ENCODE measurements at regions not wholly inside any gene's neighbourhood (a gene's known extent, or its start where the extent isn't known, plus 50 kb on each side); places are given as distances from the start of the nearest gene placed in this dataset.
"Not testable (repeated sequence)": the region's sequence is repeated elsewhere in the genome, so short reads cannot be mapped to it uniquely, and the experiment has no call there.

DNA sequence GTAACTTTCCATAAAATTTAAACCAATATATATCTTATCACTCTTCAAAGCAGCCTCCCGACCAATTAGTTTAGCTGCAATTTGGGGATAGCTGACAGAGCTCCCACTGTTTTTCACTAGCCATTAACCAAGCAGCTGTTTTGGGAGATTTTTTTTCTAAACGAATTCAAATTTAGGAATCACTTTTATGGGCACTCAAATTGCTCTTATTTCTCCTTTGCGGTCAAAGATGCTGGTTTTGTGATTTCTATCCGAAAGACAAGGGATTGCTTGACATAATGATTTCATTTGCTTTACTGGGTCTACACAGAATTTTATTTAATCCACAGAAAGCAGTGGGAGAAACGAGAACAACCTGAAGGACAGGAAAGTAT is 505.7 kb upstream of the IL12A start:
- no peak for DNase-seq

DNA sequence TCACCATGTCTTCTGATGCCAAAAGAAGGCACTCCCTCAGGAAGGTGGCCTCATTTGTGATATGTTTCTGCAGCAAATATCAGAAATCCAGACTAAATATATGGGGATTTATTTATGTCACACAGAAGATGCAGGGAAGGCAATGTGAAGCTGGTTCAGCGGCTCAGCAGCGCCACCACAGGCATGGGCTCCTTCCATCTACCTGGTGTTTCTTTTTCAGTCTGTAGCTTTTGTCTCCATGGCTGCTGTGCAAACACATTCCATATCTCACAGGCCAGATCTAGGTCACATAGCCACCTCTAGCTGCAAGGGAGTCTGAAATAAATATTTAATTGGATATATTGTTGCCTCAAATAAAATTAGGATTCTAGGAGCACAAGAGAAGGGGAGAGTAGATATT is 502.1 kb upstream of the IL12A start:
- DNase-seq = no peak

DNA sequence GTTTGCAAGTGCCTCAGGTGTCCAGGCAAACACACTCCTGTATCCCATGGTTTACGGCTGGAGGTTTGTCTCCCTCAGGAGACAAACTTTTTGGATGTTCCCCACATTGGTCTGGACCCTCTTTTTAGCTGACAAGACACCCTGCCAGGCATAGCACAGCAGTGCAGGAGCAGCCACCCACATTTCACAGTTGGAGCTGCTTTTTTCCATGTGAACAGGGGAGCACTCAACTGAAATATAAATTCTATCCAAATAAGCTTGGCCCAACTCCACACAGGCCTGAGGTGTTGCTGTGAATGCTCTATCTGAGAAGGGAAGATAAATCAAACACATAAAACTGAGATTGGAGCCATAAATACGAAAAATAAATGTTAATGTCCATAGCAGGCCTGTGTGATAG is 501.3 kb upstream of the IL12A start:
- no peak for DNase-seq

DNA sequence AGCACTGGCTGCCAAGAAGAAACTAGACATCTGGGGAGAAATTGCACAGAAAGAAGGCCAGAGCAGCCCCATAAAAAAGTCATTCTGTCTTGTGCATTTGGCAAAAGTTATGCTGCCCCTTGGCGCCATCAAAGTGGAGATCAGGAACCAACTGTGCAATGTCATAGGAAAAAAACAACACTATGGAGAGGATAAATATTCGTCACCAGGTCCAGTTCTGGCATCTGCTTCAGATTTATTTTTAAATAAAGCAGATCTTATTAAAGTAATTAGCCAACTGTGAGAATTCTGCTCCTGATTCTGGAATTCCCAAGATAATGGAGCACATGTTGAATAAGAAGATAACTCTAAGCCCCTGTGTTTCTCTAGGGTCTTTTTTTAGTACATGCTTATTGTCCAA is 500.0 kb upstream of the IL12A start:
- DNase-seq = no peak

DNA sequence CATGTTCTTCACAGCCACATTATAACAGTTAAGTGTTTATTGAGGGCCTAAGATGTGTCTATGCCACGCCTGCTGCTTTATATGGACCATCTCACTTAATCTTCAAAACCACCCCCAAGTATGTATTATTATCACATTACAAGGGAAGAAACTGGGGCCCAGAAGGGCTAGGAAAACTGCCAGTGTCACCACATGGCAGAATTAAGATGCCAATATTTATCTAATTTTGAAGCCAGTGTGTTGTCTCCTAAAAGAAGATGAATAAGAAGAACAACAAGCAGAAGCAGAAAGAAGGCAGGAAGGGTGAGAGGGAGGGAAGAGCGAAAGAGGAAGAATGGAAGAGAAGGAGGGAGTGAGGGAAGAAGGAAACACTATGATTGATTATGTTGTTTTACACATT is 491.3 kb upstream of the IL12A start:
- no peak for DNase-seq

DNA sequence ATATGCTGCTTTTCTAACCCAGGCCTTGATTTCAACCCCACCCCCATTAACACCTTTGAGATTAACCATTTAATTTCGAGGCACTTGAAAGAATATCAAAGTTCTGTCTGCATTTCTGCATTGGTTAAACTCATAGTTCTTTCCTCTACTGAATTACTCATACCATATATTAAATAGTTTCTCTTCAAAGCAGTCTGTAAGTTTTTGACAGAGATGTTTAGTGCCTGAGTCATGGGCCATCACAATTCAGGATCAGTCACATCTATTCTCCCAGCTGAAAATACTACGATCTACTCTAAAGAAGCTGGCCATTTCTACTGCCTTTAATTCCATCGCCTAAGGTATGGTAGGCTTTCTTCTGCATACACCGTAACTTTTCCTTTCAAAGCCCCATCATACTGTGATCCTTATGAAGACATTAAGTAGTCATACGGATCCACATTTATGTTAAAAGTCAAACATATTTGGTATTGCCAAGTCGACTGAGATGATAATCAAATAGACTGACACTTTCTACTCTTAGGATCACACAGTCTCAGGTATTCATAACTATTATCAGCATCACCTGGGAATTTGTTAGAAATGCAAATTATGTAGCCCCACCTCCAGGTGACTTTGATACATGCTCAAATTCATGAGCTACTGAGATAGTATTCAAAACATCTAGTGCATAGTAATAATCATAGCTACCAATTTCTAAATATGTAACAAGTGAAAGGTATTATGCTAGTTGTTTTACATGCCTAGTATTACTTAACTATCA is 489.4 kb upstream of the IL12A start:
- no peak for DNase-seq

DNA sequence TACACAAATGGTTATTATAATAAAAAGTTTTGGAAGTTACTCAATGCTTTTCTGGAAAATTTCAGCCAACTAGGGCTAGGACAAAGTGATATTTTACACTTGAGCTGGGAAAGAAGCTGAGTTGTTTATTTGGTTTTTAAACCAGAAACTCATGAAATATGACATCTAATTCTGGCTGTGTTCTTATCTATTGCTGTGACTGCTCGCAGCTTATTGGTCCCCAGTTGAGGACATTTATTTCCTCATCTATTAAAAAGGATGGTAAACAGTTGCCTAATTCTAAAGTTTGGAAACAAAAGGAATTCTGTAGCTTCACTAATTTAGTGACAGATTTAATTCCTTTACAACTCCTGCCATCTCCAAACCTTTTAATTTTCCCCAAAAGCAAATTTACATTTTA is 487.6 kb upstream of the IL12A start:
- no peak for DNase-seq

DNA sequence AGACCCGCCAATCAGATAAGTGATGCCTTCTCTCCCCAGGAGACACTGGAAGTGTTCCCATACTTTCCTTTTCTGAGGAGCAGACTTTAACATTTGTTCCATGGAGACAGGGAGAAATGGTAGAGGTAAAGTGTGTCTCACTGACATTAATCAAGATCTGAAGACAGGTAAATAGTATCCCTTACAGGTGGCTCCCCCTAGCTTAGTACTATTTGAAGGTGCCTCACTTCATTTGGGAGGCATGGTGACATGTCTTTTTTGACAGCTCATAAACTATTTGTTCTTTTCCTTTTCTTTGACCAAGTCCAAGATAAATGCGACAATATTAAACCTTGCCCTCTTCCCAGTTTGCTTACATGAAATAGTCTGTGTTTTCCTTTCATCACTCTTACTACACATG is 485.6 kb upstream of the IL12A start:
- no peak for DNase-seq

DNA sequence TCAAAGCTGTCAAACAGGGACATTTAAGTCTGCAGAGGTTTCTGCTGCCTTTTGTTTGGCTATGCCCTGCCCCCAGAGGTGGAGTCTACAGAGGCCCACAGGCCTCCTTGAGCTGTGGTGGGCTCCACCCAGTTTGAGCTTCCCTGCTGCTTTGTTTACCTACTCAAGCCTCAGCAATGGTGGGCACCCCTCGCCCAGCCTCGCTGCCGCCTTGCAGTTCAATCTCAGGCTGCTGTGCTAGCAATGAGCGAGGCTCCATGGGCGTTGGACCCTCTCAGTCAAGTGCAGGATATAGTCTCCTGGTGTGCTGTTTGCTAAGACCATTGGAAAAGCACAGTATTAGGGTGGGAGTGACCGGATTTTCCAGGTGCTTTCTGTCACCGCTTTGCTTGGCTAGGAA is 477.6 kb upstream of the IL12A start:
- DNase-seq = not testable (repeated sequence)

DNA sequence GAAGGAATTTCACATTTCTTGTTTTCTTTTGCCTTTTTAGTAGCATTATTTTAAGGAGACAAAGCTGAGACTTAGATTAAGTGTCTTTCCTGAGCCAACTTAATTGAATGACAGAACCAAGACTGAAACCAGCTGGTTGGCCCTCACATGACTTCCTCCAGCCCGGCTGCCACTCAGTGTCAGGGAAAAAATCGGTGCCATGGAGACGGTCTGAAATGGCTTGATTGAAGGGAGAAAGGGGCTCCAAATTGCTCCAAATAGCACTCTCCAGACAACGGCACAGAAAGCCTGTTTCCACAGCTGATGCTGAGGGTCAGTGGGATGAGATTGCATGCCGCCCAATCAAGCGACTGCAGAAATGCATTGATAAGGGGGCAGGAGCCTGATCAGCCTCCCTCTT is 475.2 kb upstream of the IL12A start:
- DNase-seq = no peak

DNA sequence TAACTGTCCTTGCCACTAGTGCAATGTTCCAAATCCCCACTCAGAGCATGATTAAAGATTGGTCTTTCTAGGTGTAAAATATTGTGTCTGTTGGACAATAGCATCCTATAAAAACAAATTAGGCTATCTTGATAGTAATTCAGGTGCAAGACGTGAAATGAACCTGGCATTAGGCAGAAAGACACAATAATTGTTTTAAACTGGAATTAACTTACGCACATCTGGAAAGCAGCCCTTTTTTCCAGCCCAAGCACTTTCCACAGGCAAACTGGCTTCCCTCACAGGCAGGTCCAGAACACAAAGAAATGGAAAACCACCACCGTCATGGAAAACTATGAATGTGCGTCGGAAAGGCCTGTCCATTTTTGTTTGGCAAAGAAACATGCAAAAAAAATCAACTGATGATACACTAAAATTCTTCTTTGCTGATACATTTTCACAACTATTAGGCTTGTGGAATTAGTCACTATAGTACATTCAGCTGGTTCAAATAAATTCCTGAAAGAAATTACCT is 474.7 kb upstream of the IL12A start:
- DNase-seq = no peak

DNA sequence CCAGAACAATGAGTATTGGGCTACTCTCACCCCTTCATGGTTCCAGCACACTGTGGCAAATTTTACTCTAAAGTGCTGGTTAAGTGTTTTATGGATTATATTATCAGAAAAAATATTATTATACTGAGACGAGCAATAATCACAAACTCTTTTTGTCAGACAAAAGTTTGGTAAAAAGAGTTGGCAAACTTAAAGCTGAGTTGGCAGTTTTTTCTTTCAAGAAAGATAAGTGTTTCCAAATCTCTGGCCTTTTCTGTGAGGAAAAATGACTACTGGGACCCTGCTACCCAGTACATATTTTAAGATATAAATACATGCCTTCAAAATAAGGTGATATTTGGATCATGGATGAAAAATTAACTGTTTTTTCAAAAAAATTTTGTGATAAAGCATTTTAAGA is 471.5 kb upstream of the IL12A start:
- no peak for DNase-seq

DNA sequence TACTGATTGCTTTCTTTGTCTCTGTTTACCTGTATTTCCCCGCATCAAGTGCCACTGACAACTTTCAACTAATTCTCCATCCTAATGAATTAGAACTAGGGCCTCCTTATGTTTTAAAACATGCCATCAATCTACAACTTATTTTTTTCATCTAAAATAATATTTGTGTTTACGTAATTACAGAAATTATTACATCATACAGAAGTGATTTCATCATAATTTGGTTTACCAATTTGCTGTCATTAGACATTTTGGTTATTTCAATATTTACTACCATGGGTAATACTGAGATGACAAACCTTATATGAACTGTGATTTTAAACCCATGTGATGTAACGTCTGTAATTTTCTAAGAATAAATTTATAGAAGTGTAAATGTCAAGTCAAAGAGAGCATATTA is 468.0 kb upstream of the IL12A start:
- no peak for DNase-seq

DNA sequence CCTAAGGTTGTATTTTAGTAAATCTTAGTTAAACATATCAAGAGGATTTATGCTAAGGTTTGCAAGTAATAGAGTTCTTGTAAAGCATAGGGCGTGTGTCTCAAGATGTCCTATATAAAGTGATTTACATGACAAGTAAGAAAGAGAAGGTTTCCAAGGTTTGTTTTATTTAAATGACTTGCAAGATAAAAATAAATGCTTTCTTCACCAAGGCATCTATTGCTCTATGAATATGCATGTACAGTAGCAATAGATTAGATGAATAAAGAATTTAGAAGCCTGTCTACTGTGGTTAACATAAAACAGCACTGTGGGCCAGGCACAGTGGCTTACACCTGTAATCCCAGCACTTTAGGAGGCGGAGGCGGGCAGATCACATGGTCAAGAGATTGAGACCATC is 466.4 kb upstream of the IL12A start:
- no peak for DNase-seq

DNA sequence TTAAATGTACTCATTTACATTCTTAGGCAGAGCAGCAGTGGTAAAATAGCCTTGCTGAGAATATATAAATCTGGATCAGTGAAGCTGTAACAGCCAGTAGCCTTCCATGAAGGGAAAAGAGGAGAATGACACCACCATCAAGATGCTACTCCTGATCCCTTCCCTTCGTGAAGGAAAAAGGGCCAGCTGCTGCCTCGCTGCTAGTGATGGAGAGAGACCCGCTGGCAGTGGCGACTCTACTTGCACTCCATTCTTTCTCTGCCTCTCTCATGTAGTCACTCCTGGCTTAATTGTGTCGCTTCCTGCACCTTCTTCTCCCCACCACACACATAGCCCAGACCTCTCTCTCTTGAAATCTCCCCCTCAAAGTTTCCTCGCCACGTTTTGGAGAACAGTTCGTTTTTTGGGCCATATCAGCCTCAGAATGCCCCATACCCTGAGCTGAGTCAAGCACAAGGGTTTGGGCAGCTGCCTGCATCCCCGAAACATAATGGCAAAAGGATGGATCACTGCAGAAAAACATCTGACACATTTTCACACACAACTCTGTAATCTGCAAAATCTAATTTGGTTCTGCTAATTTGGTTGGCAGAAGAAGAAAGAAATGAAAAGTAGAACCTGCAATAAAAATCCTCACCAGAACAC is 460.3 kb upstream of the IL12A start:
- no peak for DNase-seq

DNA sequence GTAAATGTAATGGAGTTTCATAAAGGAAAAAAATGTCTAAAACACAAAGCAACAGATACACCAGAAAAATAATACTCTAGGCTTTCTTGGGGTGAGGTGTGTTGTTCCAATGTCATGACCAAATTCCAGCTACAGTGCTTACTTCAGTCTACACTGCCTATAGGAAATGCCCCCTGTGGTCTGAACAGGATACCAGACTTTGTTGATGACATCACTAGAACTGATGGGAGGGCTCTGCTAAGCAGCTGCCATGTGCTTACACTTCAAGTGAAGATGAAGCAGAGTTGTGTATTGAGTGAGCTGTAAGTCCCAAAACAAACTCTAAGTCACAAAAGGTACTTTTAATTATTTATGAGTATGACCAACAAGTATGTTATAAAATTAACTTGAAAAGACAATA is 456.1 kb upstream of the IL12A start:
- DNase-seq = no peak

DNA sequence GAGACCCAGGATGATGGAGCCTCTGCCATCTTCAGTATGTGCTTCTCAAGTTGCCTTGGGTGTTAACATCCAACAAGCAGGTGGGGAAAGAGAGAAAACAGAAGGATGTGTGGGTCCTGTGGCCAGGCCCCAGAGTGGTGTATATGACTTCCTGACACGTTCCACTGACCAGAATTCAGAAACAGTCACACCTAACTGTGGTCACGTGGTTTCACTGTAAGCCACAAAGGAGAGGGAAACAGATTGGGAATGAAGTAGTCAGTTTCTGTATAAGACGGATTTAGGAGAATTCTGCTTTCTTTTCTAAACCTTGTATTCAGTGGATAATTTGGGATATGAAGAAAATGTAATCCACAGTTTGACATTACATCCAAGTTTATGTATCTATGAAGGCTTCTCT is 454.1 kb upstream of the IL12A start:
- DNase-seq = no peak

DNA sequence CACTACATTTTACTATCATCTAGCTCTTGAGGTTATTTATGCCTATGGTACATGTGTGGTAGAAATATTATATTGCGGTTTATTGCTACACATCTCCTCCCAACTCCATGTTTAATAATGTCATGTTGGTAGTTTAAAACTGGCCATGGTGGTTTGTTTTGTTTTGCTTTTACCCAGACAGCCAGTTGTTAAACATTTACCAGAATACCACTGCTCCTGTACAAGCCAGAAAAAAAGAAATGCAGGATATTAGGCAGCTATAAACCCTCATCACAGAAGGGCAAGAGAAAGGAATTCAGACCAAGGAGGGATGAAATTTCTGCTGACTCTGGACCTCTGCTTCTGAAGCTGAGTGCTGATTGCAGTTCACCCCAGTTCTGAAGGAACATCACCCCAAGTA is 451.8 kb upstream of the IL12A start:
- no peak for DNase-seq

DNA sequence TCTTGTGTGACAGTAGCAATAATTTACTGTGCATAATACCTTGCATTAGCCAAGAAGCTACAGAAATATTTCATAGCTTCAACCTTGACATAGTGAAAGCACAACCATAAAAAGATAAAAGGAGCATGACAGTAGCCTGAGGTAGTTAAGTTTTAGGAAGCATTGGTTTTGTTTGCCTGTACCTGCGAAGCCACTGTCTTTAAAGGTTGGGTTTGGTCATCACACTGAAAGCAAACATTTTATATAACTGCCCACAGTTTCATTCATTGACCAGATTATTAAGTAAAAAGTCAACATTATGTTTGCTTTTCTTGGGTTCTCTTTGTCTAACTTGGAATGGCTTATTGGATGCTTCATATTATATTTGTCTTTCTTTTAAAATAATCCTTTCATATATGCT is 450.1 kb upstream of the IL12A start:
- no peak for DNase-seq

DNA sequence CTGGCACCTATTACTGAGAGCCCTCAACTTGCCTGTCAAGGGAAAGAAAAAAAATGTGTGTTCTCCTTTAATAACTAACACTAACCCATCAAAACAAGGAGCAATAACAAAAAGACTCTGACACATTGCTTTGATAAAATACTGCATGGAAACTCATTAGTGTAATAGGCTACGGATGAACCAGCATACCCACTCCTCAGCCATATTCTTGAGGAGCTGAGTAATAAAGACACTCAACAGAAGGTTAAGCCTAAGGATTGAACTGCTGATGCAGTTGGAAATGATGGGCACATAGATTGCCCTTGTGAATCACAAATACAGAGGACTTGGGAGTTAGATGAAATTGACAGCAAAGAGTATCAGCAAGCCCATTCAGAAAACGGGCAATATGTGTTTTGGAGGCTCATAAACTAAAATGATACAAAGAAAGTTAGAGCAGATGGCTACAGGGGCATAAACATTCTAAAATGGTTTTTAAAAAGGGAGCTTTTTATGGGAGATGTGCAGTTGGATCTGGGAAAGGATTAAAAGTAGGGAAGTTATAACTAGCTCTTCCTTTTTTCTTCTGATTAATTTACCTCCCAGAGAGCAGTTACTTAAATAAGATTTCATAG is 447.6 kb upstream of the IL12A start:
- DNase-seq = no peak

DNA sequence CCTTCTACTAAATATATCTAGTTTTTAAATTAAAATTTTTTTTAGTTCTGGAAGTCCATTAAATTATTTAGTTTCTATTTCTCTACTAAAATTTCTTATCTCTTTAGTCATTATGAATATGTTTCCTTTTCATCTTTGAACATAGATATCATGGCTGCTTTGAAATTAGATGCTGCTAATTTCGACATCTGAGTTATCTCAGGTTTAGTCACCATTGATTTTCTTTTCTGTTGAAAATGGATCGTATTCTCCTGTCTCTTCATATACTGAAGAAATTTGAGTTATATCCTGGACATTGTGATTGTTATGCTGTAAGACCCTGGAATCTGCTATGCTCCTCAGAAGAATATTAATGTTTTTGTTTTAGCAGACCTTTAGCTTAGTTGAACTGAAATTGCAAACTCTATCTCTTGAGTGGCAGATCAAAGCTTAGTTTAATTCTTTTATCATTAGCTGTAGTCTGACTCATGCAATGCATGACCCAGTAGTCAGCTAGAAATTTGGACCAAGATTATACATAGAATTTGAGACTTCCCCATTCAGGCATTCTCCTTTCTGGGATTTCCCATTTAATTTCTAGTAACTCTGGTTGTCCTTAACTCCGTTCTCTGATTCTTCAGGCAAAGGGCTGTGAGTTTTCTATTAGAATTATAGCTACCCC is 439.8 kb upstream of the IL12A start:
- no peak for DNase-seq

DNA sequence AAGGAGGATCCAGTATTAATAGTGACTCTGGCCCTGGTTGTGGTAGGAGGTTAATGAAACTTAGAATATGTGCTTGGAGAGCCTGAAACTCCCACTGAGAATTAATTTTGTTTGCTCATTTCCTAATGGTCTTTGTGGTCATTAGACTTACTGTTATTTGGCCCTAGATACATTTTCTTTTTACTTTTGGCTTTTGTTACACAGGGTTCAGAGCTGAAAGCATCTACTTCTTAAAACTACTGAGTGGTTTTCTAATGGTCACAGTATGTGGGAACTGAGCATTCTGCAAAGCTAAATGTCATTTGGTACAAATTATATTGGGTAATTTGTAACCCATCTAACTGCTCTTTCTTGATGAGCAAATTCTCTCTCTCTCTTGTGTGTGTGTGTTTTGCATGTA is 433.4 kb upstream of the IL12A start:
- DNase-seq = no peak

DNA sequence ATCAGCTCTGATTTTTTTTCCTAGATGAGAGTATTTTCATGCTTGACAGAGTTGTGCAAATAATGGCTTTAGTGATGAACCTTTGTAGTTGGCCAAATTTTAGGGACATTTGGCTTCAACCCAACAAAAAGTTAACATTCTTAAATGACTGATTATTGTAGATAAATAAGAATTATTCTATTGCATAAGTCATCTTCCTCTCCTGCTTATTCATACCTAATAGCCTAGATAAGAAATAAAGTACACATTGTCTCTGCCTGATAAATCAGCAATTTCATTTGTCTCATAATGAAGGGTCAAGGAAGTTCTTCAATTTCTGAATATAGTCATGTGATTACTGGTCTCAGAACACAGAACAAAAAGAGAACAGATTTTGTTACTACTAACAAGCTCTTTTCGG is 428.9 kb upstream of the IL12A start:
- no peak for DNase-seq
